ENCODE measurements at regions not wholly inside any gene's neighbourhood (a gene's known extent, or its start where the extent isn't known, plus 50 kb on each side); places are given as distances from the start of the nearest gene placed in this dataset.

- DNase-seq: no peak
- H3K4me2 ChIP-seq (ENCODE audit: low read depth, low read length): no peak overlapping the region
- H3F3A ChIP-seq (ENCODE audit: insufficient read depth, low read length): no peaks in the 10 kb centered on the region
- no peak for TF ChIP-seq CTCF (IDR thresholded peaks at IDR 0.05; ENCODE audit: low read length)
- TF ChIP-seq EZH2 (optimal IDR thresholded peaks at IDR 0.05; ENCODE audit: low read depth, low read length): no peak
- no peak for TF ChIP-seq EZH2phosphoT487 (IDR thresholded peaks at IDR 0.05; ENCODE audit: low read length)
- no peak overlapping the region for H2AFZ ChIP-seq (ENCODE audit: low read length)
- no peak overlapping the region for H3K9ac ChIP-seq (ENCODE audit: low read length)
- no peaks in the 10 kb centered on the region for H3K9me3 ChIP-seq (replicated peaks; ENCODE audit: insufficient read depth, low read length)
- no peak overlapping the region for H3K4me3 ChIP-seq (ENCODE audit: low read length)
- H3K79me2 ChIP-seq (ENCODE audit: low read length): no peaks in the 10 kb centered on the region
- H3K9me2 ChIP-seq (replicated peaks; ENCODE audit: insufficient read depth, low read length): no peaks in the 10 kb centered on the region
- no peak overlapping the region for H3K27ac ChIP-seq (ENCODE audit: low read length)
- H3K27me3 ChIP-seq (replicated peaks; ENCODE audit: insufficient read depth, low read length): no peaks in the 10 kb centered on the region
- H3K4me1 ChIP-seq (ENCODE audit: low read length): no peaks in the 10 kb centered on the region
- H3K36me3 ChIP-seq (replicated peaks; ENCODE audit: insufficient read depth, low read length): no peaks in the 10 kb centered on the region
- H4K20me1 ChIP-seq (ENCODE audit: insufficient read depth, low read length): no peaks in the 10 kb centered on the region
Measured at GRCh38 chr6:94389218-94389617, 969.9 kb upstream of the EPHA7 start.

GRCh38 chr6:94377835-94378234 lies 958.5 kb upstream of the EPHA7 start:
- Histone ChIP-seq H3F3A (ENCODE audit: insufficient read depth, low read length) (no peaks in the 10 kb centered on the region), H3K36me3 (replicated peaks; ENCODE audit: insufficient read depth, low read length) (no peaks in the 10 kb centered on the region), H4K20me1 (ENCODE audit: insufficient read depth, low read length) (no peaks in the 10 kb centered on the region), H2AFZ (ENCODE audit: low read length) (no peak overlapping the region), H3K27me3 (replicated peaks; ENCODE audit: insufficient read depth, low read length) (no peaks in the 10 kb centered on the region), H3K4me3 (ENCODE audit: low read length) (no peak overlapping the region), H3K4me1 (ENCODE audit: low read length) (no peaks in the 10 kb centered on the region), H3K9ac (ENCODE audit: low read length) (no peak overlapping the region), H3K4me2 (ENCODE audit: low read depth, low read length) (no peak overlapping the region), H3K79me2 (ENCODE audit: low read length) (no peaks in the 10 kb centered on the region), H3K9me3 (replicated peaks; ENCODE audit: insufficient read depth, low read length) (no peaks in the 10 kb centered on the region), H3K27ac (ENCODE audit: low read length) (no peak overlapping the region), H3K9me2 (replicated peaks; ENCODE audit: insufficient read depth, low read length) (no peaks in the 10 kb centered on the region)
- DNase-seq: no peak
- no peak for TF ChIP-seq EZH2 (optimal IDR thresholded peaks at IDR 0.05; ENCODE audit: low read depth, low read length)
- no peak for TF ChIP-seq EZH2phosphoT487 (IDR thresholded peaks at IDR 0.05; ENCODE audit: low read length)
- TF ChIP-seq CTCF (IDR thresholded peaks at IDR 0.05; ENCODE audit: low read length): no peak

GRCh38 chr6:94376876-94377275 lies 957.5 kb upstream of the EPHA7 start:
- no peaks in the 10 kb centered on the region for H3K79me2 ChIP-seq (ENCODE audit: low read length)
- H2AFZ ChIP-seq (ENCODE audit: low read length): no peak overlapping the region
- no peaks in the 10 kb centered on the region for H3K9me3 ChIP-seq (replicated peaks; ENCODE audit: insufficient read depth, low read length)
- H3K36me3 ChIP-seq (replicated peaks; ENCODE audit: insufficient read depth, low read length): no peaks in the 10 kb centered on the region
- no peaks in the 10 kb centered on the region for H3F3A ChIP-seq (ENCODE audit: insufficient read depth, low read length)
- H3K9me2 ChIP-seq (replicated peaks; ENCODE audit: insufficient read depth, low read length): no peaks in the 10 kb centered on the region
- H3K4me1 ChIP-seq (ENCODE audit: low read length): no peaks in the 10 kb centered on the region
- no peak overlapping the region for H3K27ac ChIP-seq (ENCODE audit: low read length)
- H3K27me3 ChIP-seq (replicated peaks; ENCODE audit: insufficient read depth, low read length): no peaks in the 10 kb centered on the region
- H3K9ac ChIP-seq (ENCODE audit: low read length): no peak overlapping the region
- DNase-seq: no peak
- TF ChIP-seq CTCF (IDR thresholded peaks at IDR 0.05; ENCODE audit: low read length) (no peak), EZH2 (optimal IDR thresholded peaks at IDR 0.05; ENCODE audit: low read depth, low read length) (no peak), EZH2phosphoT487 (IDR thresholded peaks at IDR 0.05; ENCODE audit: low read length) (no peak)
- H4K20me1 ChIP-seq (ENCODE audit: insufficient read depth, low read length): no peaks in the 10 kb centered on the region
- no peak overlapping the region for H3K4me2 ChIP-seq (ENCODE audit: low read depth, low read length)
- H3K4me3 ChIP-seq (ENCODE audit: low read length): no peak overlapping the region

All from MM.1S (cell line).